AG04450 (cell line): ENCODE measurements at regions not wholly inside any gene's neighbourhood (a gene's known extent, or its start where the extent isn't known, plus 50 kb on each side); places are given as distances from the start of the nearest gene placed in this dataset.

Experiments
- CTCF ChIA-PET: fragments of 300-600, 350-600 bp; formaldehyde crosslinking; extraction: SDS; loops from one replicate; lab custom pipeline; 2022; ENCODE audit warnings: antibody characterized with exemption, inconsistent platforms; lab: Charles Lee
- POLR2A ChIA-PET: fragments of 350-600 bp; formaldehyde crosslinking; extraction: SDS; loops from one replicate; lab custom pipeline; 2021; ENCODE audit warnings: antibody characterized with exemption, inconsistent platforms; lab: Yijun Ruan, JAX
- DNase-seq: peaks from one replicate; pipeline ENCODE4 v3.0.0-alpha.2; 2011; ENCODE audit warnings: low read depth, low spot score
- H3K27ac ChIP-seq: one replicate; pipeline ENCODE4 v1.5.1; 2012; ENCODE audit warnings: low read depth, low read length, control low read depth
- H3K27me3 ChIP-seq: one replicate; pipeline ENCODE4 v1.6.0; 2012; ENCODE audit warnings: low read length; ENCODE audit not compliant: control insufficient read depth, insufficient read depth
- H3K4me3 ChIP-seq: 2 replicates; pipeline ENCODE4 v1.5.1; 2011; ENCODE audit warnings: mild to moderate bottlenecking, low read depth, low read length, control low read depth
- H3K9me3 ChIP-seq: 2 replicates; pipeline ENCODE4 v1.5.1; 2012; ENCODE audit warnings: low read length; ENCODE audit not compliant: control insufficient read depth, insufficient read depth
- TF ChIP-seq, protein P1 (sequence below): IDR thresholded peaks from 2 replicates; pipeline ENCODE4 v1.5.1; 2011; ENCODE audit warnings: low read depth, low read length, control low read depth, inconsistent platforms

DNA sequence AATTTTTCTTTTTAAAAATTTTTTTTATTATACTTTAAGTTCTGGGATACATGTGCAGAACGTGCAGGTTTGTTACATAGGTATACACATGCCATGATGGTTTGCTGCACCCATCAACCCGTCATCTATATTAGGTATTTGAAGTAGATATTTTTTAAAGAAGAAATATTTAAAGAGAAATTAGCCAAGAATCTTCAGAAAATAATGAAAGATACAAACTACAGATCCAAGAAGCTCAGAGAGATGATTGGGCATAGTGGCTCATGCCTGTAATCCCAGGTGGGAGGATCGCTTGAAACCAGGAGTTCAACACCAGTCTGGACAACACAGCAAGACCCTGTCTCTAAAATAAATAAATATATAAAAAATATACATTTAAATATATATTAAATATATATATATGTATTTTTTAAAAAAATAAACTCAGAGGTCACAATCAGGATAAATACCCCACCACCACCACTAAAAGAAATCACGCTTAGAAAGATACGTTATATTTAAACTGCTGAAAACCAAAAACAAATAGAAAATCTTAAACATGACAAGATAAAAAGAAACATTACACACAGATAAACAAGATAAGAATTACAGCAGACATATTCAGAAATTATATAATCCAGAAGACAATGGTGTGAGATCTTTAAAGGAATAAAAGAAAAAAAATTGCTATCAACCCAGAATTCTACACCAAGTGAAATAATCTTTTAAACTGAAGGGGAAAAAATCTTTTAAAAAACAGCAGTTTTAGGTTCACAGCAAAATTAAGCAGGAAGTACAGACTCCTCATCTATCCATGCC, 57.5 kb downstream of the CSF2 start:
- POLR2A ChIA-PET = no interaction called here

DNA sequence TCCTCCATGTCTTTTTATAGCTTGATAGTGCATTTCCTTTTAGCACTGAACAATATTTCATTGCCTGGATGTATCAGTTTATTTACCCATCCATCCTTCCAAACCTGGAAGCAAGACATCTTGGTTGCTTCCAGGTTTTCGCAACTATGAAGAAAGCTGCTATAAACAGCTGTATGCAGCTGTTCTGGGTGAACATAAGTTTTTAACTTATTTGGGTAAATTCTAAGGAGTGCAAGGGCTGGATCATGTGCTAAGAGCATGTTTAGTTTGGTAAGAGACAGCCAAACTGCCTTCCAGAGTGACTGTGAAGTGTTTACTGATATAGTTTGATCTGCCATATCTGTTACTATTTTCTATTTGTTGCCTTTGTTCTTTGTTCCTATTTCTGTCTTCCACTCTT, 58.5 kb downstream of the CSF2 start:
- CTCF ChIA-PET = interaction anchor here (1.0 kb wide), 1 partner anchor 49 kb away, joined by 3 read pairs; no protein-coding TSS in a partner anchor
- Histone ChIP-seq H3K27me3 (no peaks in the 10 kb centered on the region), H3K4me3 (no peak overlapping the region), H3K27ac (no peak overlapping the region), H3K9me3 (peaks cover 5% of the 10 kb centered on the region; the same call in 1 of the 2 replicates)
- TF ChIP-seq, protein P1, sequence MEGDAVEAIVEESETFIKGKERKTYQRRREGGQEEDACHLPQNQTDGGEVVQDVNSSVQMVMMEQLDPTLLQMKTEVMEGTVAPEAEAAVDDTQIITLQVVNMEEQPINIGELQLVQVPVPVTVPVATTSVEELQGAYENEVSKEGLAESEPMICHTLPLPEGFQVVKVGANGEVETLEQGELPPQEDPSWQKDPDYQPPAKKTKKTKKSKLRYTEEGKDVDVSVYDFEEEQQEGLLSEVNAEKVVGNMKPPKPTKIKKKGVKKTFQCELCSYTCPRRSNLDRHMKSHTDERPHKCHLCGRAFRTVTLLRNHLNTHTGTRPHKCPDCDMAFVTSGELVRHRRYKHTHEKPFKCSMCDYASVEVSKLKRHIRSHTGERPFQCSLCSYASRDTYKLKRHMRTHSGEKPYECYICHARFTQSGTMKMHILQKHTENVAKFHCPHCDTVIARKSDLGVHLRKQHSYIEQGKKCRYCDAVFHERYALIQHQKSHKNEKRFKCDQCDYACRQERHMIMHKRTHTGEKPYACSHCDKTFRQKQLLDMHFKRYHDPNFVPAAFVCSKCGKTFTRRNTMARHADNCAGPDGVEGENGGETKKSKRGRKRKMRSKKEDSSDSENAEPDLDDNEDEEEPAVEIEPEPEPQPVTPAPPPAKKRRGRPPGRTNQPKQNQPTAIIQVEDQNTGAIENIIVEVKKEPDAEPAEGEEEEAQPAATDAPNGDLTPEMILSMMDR = no peak
- POLR2A ChIA-PET = no interaction called here
- peak; percentile 15 for DNase-seq

More for the DNA sequence above, 57.5 kb downstream of the CSF2 start:
- H3K9me3 ChIP-seq = peaks cover 5% of the 10 kb centered on the region; the same call in 1 of the 2 replicates
- H3K4me3 ChIP-seq = no peak overlapping the region
- TF ChIP-seq, protein P1 = no peak
- CTCF ChIA-PET = no interaction called here
- DNase-seq = no peak
- no peak overlapping the region for H3K27ac ChIP-seq
- H3K27me3 ChIP-seq = no peaks in the 10 kb centered on the region

DNA sequence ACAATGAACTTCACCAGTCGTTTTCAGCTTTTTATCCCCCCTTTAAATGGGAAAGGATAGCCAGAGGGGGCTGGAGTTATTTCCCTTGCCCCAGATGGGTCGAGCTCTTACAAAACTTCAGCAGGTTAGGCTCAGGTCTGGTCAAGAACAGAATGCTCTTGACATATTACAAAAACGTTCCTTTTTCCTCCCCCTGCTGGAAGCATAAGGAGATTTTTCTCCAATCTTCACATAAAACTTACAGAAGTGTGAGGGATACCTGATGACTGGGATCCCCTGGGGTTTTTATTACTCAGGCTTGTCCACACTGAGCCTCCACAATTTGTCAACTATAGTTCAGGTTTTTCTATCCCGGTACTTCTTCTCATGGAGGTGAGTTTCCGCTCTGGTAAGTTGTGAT, 60.8 kb downstream of the CSF2 start:
- TF ChIP-seq, protein P1 = peak; percentile 48
- DNase-seq = no peak

DNA sequence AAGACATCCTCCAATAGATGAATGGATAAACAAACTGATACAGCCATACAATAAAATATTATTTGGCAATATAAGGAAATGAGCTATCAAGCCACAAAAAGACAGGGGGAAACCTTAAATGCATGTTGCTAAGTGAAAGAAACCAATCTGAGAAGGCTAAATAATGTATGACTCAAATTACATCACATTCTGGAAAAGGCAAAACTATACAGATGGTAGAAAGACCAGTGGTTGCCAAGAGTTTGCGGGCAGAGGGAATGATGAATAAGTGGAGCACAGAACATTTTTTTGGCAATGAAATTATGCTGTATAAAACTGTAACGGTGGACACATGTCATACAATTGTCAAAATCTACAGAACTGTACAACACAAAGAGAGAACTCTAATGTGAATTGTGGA, 63.3 kb downstream of the CSF2 start:
- POLR2A ChIA-PET = no interaction called here
- no peak overlapping the region for H3K27ac ChIP-seq
- peak; percentile 30 for DNase-seq
- H3K27me3 ChIP-seq = no peaks in the 10 kb centered on the region
- TF ChIP-seq, protein P1 = no peak
- H3K4me3 ChIP-seq = no peak overlapping the region
- H3K9me3 ChIP-seq = no peaks in the 10 kb centered on the region
- CTCF ChIA-PET = interaction anchor here (1.2 to 1.3 kb wide), 2 partner anchors 43 to 53 kb away, joined by 5 read pairs; no protein-coding TSS in a partner anchor

More for the DNA sequence above, 60.8 kb downstream of the CSF2 start:
- Histone ChIP-seq H3K4me3 (no peak overlapping the region), H3K27me3 (no peaks in the 10 kb centered on the region), H3K27ac (no peak overlapping the region), H3K9me3 (peaks cover 5% of the 10 kb centered on the region; the same call in 1 of the 2 replicates)
- CTCF ChIA-PET = interaction anchor here (1.5 to 2.2 kb wide), 2 partner anchors 69 to 71 kb away, joined by 4 to 9 read pairs; no protein-coding TSS in a partner anchor
- POLR2A ChIA-PET = no interaction called here

DNA sequence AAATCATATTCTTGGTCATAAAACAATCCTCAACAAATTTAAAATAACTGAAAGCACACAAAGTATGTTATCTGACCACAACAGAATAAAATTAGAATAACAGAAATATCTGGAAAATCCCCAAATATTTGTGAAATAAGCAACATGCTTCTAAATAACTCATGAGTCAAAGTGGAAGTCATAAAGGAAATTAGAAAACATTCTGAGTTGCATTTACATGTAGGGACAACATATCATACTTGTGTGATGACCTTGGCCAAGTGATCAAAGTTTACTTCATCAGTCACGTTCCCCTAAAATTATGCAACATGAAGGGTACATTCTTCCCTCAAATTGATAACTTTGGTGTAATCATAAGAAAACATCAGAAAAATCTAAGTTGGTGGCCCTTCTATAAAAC, 64.7 kb downstream of the CSF2 start:
- Histone ChIP-seq H3K27ac (no peak overlapping the region), H3K27me3 (no peaks in the 10 kb centered on the region), H3K9me3 (no peaks in the 10 kb centered on the region), H3K4me3 (no peak overlapping the region)
- TF ChIP-seq, protein P1 = no peak
- no peak for DNase-seq
- CTCF ChIA-PET = no interaction called here
- POLR2A ChIA-PET = no interaction called here
